IPS-11a (cell line): ENCODE measurements at regions not wholly inside any gene's neighbourhood (a gene's known extent, or its start where the extent isn't known, plus 50 kb on each side); places are given as distances from the start of the nearest gene placed in this dataset.
"Not testable (repeated sequence)": the region's sequence is repeated elsewhere in the genome, so short reads cannot be mapped to it uniquely, and the experiment has no call there.

Experiments
- H3K4me3 ChIP-seq: one replicate; pipeline ENCODE4 v1.5.1; 2013; ENCODE audit warnings: low read depth, low read length, control low read depth

- not testable (repeated sequence) for H3K4me3 ChIP-seq
Observed at GRCh38 chr16:5221831-5222230, 124.2 kb upstream of the EEF2KMT start.

DNA sequence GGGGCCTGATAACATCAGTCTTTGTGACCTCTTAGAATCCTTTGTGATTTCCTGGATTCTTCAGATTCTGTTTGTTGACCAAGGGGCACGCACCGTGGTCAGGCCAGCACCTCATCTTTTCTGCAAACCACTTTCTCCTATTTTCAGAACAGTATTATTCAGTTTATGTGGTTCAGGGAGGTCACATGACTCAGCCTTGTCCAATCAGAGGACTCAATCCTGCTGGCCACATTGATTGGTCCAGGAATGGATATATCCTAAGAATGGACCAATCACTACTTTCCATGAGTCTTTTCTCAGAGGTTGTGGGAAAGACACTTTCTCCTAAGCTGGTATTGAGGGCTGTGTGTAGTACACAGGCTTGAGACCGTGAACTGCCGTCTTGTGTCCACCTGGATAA, 123.1 kb upstream of the EEF2KMT start:
- no peak overlapping the region for H3K4me3 ChIP-seq

- no peak overlapping the region for H3K4me3 ChIP-seq
Observed at GRCh38 chr16:5216441-5217080, 119.0 kb upstream of the EEF2KMT start.

GRCh38 chr16:5215901-5216300, 118.3 kb upstream of the EEF2KMT start:
- H3K4me3 ChIP-seq = no peak overlapping the region

GRCh38 chr16:5214466-5214865, 116.9 kb upstream of the EEF2KMT start:
- H3K4me3 ChIP-seq = no peak overlapping the region

DNA sequence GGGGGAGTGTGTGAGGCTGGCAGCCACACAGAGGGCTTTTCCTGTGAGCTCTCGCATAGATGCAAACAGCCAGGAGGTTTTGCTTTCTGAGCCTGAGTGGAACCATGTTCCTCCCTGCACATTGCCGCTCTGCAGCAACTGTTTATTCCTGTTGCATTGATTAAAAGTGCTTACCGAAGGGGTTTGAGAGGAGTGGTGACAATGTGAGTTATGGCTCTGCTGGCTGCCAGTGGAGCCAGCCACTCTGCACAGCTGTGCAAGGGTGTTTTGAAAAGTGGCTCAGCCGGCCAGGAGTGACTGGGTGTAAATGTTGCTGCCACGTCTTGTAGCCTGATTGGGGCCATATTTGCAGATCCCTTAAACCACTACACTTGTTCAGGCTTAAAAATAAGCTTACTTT, 114.9 kb upstream of the EEF2KMT start:
- not testable (repeated sequence) for H3K4me3 ChIP-seq

GRCh38 chr16:5207862-5208498, 110.4 kb upstream of the EEF2KMT start:
- not testable (repeated sequence) for H3K4me3 ChIP-seq

- H3K4me3 ChIP-seq = no peak overlapping the region
Observed at GRCh38 chr16:5207001-5207523, 109.5 kb upstream of the EEF2KMT start.

GRCh38 chr16:5206331-5206990, 108.9 kb upstream of the EEF2KMT start:
- no peak overlapping the region for H3K4me3 ChIP-seq

DNA sequence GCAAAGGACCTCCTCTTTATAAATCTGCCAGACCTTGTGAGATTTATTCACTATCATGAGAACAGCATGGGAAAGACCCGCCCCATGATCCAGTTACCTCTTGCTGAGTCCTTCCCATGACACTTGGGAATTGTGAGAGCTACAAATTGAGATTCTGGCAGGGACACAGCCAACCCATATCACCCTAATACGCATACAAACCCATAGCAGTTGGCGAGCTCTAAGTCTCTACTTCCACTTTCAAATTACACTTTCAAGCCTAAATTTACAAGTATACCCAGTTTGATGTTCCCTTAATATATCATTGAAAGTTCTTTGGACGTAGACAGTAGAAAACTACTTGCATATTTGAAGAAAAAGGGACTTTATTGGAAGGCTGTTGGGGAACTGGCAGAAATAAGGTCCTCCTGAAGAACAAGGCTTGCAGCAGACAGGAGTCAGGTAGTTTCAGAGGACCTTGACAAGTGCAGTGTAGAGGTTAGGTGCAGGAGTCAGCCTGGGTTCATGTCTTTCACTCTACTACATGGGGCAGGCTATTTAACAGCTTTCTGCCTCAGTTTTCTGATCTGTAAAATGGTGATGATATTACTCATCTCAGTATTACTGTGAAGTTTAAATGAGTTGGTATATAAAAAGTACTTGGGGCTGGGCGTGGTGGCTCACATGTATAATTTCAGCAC, 107.9 kb upstream of the EEF2KMT start:
- H3K4me3 ChIP-seq = no peak overlapping the region

- not testable (repeated sequence) for H3K4me3 ChIP-seq
Observed at GRCh38 chr16:5203675-5204074, 106.1 kb upstream of the EEF2KMT start.

DNA sequence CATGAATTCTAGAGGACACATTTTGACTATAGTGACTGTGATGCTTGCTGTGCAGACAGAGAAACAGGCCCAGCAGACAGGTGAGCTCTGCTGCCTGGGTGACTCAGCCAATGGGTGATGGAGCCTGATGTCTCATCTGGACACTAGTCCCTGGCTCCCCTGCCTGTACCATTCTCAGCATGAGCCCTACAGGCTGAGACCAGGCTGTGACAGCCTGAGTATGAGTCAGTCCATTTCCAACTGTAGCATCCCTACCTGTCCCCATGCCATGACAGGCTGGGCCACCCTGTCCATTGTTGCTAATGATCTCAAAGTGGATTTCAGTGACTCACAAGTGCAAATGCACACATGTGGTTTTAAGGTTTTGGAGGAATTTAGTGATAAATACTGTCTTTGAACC, 102.5 kb upstream of the EEF2KMT start:
- H3K4me3 ChIP-seq = no peak overlapping the region

DNA sequence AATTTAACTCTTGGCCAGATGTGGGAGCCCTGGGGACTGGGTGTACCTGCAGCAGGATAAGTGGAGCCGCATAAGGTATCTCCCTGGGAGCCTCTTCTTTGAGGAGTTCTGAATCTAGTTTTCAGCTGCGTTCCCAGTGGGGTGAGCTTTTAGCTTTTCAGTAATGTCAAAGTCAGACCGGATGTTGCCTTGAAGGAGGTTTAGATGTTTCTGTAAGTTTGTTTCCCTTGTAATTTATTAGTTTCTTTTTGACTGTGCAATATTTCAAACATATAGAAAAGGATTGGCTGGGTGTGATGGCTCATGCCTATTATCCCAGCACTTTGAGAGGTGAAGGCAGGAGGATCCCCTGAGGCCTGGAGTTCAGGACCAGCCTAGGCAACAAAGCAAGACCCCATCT, 98.6 kb upstream of the EEF2KMT start:
- no peak overlapping the region for H3K4me3 ChIP-seq

GRCh38 chr16:5193861-5194260, 96.3 kb upstream of the EEF2KMT start:
- H3K4me3 ChIP-seq = no peak overlapping the region

DNA sequence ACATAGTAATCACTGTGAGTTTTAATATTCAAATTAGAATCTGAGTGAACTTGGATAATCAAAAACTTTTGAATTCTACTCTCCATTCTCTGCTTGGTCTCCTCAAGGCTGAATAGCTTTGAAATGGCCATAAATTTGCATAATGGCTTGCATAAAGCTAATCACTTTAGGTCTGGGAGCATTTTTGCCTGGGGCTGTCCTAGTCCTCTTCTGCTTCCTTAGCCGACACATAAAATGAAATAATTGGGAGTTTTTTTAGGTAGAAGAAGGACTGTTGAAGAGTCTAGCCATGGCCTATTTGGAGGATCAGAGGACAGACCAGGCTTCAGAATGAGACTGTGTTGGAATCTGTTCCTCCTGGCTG, 91.4 kb upstream of the EEF2KMT start:
- H3K4me3 ChIP-seq = no peak overlapping the region

DNA sequence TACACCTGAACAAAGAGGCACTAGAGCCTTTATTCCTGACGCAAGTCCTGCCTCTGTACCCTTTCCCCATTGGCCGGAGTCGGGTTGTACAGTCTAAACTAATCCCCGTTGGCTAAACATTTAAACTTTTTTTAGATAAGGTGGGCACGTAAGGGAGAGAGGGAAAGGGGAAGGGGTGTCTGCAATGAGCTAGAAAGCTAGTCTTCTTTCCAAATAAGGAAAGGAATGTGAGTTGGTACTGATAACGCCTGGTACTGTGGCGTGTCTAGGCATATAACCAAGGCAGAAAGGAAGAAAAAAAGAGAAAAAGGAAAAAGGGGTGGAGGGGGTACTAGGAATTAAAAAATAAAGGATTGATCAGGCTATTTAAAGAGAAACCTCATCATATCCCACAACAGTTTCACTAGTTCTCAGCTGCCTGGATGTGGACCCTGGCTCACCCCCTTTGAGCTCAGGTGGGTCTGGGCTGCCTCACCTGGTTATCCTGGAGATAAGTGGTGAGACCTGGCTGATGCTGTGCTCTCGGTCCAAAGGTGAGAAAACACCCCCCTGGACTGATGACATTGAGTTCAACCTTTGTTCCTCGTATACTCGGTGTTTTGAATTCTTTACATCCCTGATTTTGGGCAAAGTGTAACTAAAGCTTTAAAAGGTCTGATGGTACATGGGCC, 90.9 kb upstream of the EEF2KMT start:
- H3K4me3 ChIP-seq = no peak overlapping the region

- no peak overlapping the region for H3K4me3 ChIP-seq
Observed at GRCh38 chr16:5187402-5187952, 89.9 kb upstream of the EEF2KMT start.

DNA sequence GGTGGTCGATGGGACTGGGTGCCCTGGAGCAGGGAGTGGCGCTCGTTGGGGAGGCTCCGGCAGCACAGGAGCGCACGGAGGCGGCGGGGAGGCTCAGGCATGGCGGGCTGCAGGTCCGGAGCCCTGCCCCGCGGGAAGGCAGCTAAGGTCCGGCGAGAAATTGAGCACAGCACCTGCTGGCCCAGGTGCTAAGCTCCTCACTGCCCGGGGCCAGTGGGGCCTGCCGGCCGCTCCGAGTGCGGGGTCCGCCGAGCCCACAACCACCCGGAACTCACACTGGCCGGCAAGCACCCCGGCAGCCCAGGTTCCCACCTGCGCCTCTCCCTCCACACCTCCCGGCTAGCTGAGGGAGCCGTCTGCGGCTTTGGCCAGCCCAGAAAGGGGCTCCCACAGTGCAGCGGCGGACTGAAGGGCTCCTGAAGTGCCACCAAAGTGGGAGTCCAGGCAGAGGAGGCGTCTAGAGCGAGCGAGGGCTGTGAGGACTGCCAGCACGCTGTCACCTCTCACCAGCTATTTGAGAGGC, 88.8 kb upstream of the EEF2KMT start:
- no peak overlapping the region for H3K4me3 ChIP-seq

DNA sequence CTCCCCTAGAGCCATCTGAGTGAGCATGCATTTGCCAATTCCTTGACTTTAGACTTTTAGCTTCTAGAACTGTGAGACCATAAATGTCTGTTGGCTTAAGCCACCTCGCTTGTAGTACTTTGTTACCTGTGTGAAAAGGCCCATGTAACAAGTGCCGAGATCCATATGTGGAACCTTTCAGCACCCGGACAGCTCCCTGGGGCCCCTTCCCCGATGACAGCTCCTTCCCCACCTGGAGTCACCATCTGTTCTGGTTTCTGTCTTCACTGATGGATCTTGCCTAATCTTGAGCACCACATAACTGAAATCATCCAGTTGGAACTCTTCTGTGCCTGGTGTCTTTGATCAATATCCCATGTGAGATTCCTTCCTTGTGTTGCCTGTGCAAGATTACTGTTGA, 78.9 kb upstream of the EEF2KMT start:
- no peak overlapping the region for H3K4me3 ChIP-seq

- no peak overlapping the region for H3K4me3 ChIP-seq
Observed at GRCh38 chr16:5175266-5175665, 77.7 kb upstream of the EEF2KMT start.

DNA sequence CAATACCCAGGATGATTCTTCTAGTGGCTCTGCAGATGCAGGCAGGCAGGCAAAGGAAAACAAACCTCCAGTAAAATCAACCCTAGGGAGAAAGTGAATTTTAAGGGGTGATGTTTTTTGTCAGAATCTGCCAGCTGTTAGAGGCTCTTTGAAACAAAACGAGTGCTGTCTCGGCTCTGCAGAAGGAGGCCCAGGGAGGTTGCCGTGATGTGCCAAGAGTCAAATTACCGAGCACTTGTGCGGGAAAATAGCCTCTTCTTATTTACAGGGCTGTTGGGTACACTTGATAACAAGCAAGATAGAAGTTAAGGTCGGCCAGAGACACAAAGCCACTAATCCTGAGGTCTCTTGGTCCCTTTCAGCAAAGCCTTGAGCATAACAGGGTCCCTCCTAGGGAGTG, 68.9 kb upstream of the EEF2KMT start:
- no peak overlapping the region for H3K4me3 ChIP-seq
